Neural crest cell (in vitro differentiated cells): ENCODE measurements at regions not wholly inside any gene's neighbourhood (a gene's known extent, or its start where the extent isn't known, plus 50 kb on each side); places are given as distances from the start of the nearest gene placed in this dataset.

Experiments
- DNase-seq: peaks from one replicate; pipeline ENCODE4 v3.0.0; 2021; ENCODE audit warnings: low read depth, mixed read lengths, low spot score
- H3K27ac Mint-ChIP-seq: one replicate; pipeline ENCODE4 v1.8.0; 2021; ENCODE audit warnings: mild to moderate bottlenecking, mixed read lengths; ENCODE audit not compliant: unreplicated experiment
- H3K27me3 Mint-ChIP-seq: 2 replicates; pipeline ENCODE4 v1.8.0; 2021; ENCODE audit warnings: low read depth, mild to moderate bottlenecking, mixed read lengths
- H3K36me3 Mint-ChIP-seq: 2 replicates; pipeline ENCODE4 v1.8.0; 2021; ENCODE audit warnings: low read depth, mild to moderate bottlenecking, mixed read lengths
- H3K4me1 Mint-ChIP-seq: 2 replicates; pipeline ENCODE4 v1.8.0; 2021; ENCODE audit warnings: mixed read lengths
- H3K4me3 Mint-ChIP-seq: one replicate; pipeline ENCODE4 v1.8.0; 2021; ENCODE audit warnings: mild to moderate bottlenecking, mixed read lengths
- H3K9me3 Mint-ChIP-seq: 2 replicates; pipeline ENCODE4 v1.8.0; 2021; ENCODE audit warnings: mixed read lengths
- CTCF ChIP-seq: fragments of 200-600 bp; sonication (generic); conservative IDR thresholded peaks from 2 replicates; pipeline ENCODE4 v1.5.0; 2021; ENCODE audit warnings: antibody characterized with exemption, mild to moderate bottlenecking

GRCh38 chr17:12316021-12316420 is 295.3 kb downstream of the MAP2K4 start:
- Mint-ChIP-seq H3K36me3 (peaks cover 10% of the 10 kb centered on the region), H3K4me1 (no peaks in the 10 kb centered on the region), H3K9me3 (peaks cover 22% of the 10 kb centered on the region), H3K4me3 (no peak overlapping the region), H3K27ac (no peak overlapping the region), H3K27me3 (no peaks in the 10 kb centered on the region)
- TF ChIP-seq CTCF: no peak
- DNase-seq: no peak

GRCh38 chr17:12318571-12319266 is 298.0 kb downstream of the MAP2K4 start:
- no peak for DNase-seq
- Mint-ChIP-seq H3K9me3 (peaks cover 4% of the 10 kb centered on the region), H3K27ac (no peak overlapping the region), H3K4me1 (no peaks in the 10 kb centered on the region), H3K27me3 (peaks cover 2% of the 10 kb centered on the region), H3K36me3 (peaks cover 2% of the 10 kb centered on the region), H3K4me3 (no peak overlapping the region)
- no peak for TF ChIP-seq CTCF

- Mint-ChIP-seq H3K27me3 (peaks cover 3% of the 10 kb centered on the region), H3K4me3 (no peak overlapping the region), H3K27ac (no peak overlapping the region), H3K4me1 (no peaks in the 10 kb centered on the region), H3K9me3 (peaks cover 4% of the 10 kb centered on the region), H3K36me3 (peaks cover 3% of the 10 kb centered on the region)
- DNase-seq: no peak
- no peak for TF ChIP-seq CTCF
Measured at GRCh38 chr17:12320286-12320685, 299.6 kb downstream of the MAP2K4 start.

GRCh38 chr17:12328204-12328603 is 307.5 kb downstream of the MAP2K4 start:
- peaks cover 3% of the 10 kb centered on the region for H3K27me3 Mint-ChIP-seq
- no peak for DNase-seq
- peaks cover 10% of the 10 kb centered on the region for H3K36me3 Mint-ChIP-seq
- peaks cover 22% of the 10 kb centered on the region for H3K9me3 Mint-ChIP-seq
- no peaks in the 10 kb centered on the region for H3K4me1 Mint-ChIP-seq
- no peak overlapping the region for H3K4me3 Mint-ChIP-seq
- TF ChIP-seq CTCF: no peak
- H3K27ac Mint-ChIP-seq: no peak overlapping the region

- Mint-ChIP-seq H3K4me1 (no peaks in the 10 kb centered on the region), H3K27me3 (no peaks in the 10 kb centered on the region), H3K4me3 (no peak overlapping the region), H3K36me3 (peaks cover 8% of the 10 kb centered on the region), H3K9me3 (peaks cover 22% of the 10 kb centered on the region), H3K27ac (no peak overlapping the region)
- no peak for DNase-seq
- no peak for TF ChIP-seq CTCF
Measured at GRCh38 chr17:12330456-12330855, 309.8 kb downstream of the MAP2K4 start.
